Caco-2 (cell line): ENCODE measurements at regions not wholly inside any gene's neighbourhood (a gene's known extent, or its start where the extent isn't known, plus 50 kb on each side); places are given as distances from the start of the nearest gene placed in this dataset.

Source experiments
- BruUV-seq: library from RNA; stranded (reverse); fragments of 400-500 nt; replicated peaks from 2 replicates; lab custom pipeline; 2021; lab: Mats Ljungman, UMichigan
- CTCF ChIA-PET: fragments of 300-600 bp; sonication (Branson Sonifier 250); formaldehyde crosslinking; loops from one replicate; lab custom pipeline; 2022; ENCODE audit warnings: antibody characterized with exemption; lab: Charles Lee
- POLR2A ChIA-PET: fragments of 300-600 bp; sonication (Branson Sonifier 250); formaldehyde crosslinking; loops from one replicate; lab custom pipeline; 2022; ENCODE audit warnings: antibody characterized with exemption; lab: Charles Lee
- DNase-seq, 2 experiments: peaks; one replicate each; pipeline versions ENCODE4 v3.0.0 to v3.0.0-alpha.2; 2020 to 2022
- H3K27me3 ChIP-seq: replicated peaks from 2 replicates; pipeline ENCODE4 v1.6.0; 2011; ENCODE audit warnings: low read length; ENCODE audit not compliant: control insufficient read depth, insufficient read depth
- H3K36me3 ChIP-seq: 2 replicates; pipeline ENCODE4 v1.5.1; 2011; ENCODE audit warnings: low read length; ENCODE audit not compliant: control insufficient read depth, insufficient read depth
- H3K4me1 ChIP-seq: fragments of 250-450 bp; sonication (Bioruptor Pico); 2 replicates; pipeline ENCODE4 v1.5.1; 2020; ENCODE audit warnings: mild to moderate bottlenecking
- H3K4me3 ChIP-seq: 2 replicates; pipeline ENCODE4 v1.5.1; 2011; ENCODE audit warnings: low read depth, mild to moderate bottlenecking, control low read depth, low read length
- H3K9me3 ChIP-seq: fragments of 250-450 bp; sonication (Bioruptor Pico); 2 replicates; pipeline ENCODE4 v1.5.1; 2020; ENCODE audit warnings: mild to moderate bottlenecking, moderate library complexity
- H3K27ac Mint-ChIP-seq: one replicate; pipeline ENCODE4 v1.8.0; 2022; ENCODE audit warnings: mixed read lengths; ENCODE audit not compliant: unreplicated experiment
- H3K27me3 Mint-ChIP-seq: one replicate; pipeline ENCODE4 v1.8.0; 2022; ENCODE audit warnings: mixed read lengths; ENCODE audit not compliant: insufficient read depth, unreplicated experiment
- H3K36me3 Mint-ChIP-seq: one replicate; pipeline ENCODE4 v1.8.0; 2022; ENCODE audit warnings: mild to moderate bottlenecking, mixed read lengths; ENCODE audit not compliant: insufficient read depth, unreplicated experiment
- H3K4me1 Mint-ChIP-seq: one replicate; pipeline ENCODE4 v1.8.0; 2022; ENCODE audit warnings: low read depth, mixed read lengths; ENCODE audit not compliant: unreplicated experiment
- H3K4me3 Mint-ChIP-seq: one replicate; pipeline ENCODE4 v1.8.0; 2022; ENCODE audit warnings: mild to moderate bottlenecking, moderate library complexity, mixed read lengths; ENCODE audit not compliant: unreplicated experiment
- H3K9me3 Mint-ChIP-seq: one replicate; pipeline ENCODE4 v1.8.0; 2022; ENCODE audit warnings: mixed read lengths; ENCODE audit not compliant: unreplicated experiment
- intact Hi-C: fragments of 100-400 bp; cut with micrococcal nuclease; formaldehyde crosslinking; loops from one replicate; pipeline ENCODE4 v1.10.0; 2022; ENCODE audit not compliant: unreplicated experiment
- TF ChIP-seq, protein P1 (sequence below), 2 experiments: fragments of 200-600 bp in 1 of 2; IDR thresholded peaks; 1 replicate in 1 of 2; 2 replicates in 1 of 2; pipeline versions ENCODE4 v1.5.1 to v1.8.0; 2011 to 2022; ENCODE audit warnings: antibody characterized with exemption in 1 of 2, control low read depth in 1 of 2, inconsistent platforms in 1 of 2, low read depth in 1 of 2, low read length in 1 of 2, mild to moderate bottlenecking in 1 of 2, moderate library complexity in 1 of 2; ENCODE audit not compliant: insufficient read depth in 1 of 2, severe bottlenecking in 1 of 2, unreplicated experiment in 1 of 2

GRCh38 chr1:214127705-214128104, 139.9 kb downstream of the PROX1 start:
- no peak for DNase-seq

DNA sequence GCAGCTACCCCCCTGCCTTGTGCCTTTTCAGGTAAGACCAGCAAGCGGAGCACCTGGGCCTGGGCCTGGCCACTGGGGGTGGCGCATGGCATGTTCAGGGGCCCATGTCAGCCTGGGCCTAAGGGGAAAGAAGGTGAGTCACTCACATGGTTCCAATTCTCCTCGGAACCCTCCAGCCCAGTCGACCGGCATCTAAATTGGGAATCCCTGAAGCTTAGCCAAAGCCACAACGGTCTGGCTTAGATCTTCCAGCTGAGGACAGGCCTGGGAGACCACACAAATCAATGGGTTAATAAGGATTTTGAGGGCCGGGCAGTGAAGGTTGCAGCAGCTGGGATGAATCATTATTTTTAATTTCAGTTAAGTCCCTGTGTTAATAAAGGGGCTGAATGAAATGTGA, 145.1 kb upstream of the SMYD2 start:
- POLR2A ChIA-PET = no interaction called here
- no TSS peak for BruUV-seq

More at GRCh38 chr1:214127705-214128104, 139.9 kb downstream of the PROX1 start:
- peaks cover 18% of the 10 kb centered on the region; the same call in 1 of the 2 replicates for H3K4me1 ChIP-seq
- no peaks in the 10 kb centered on the region; the same call in 1 of the 2 replicates for H3K36me3 ChIP-seq
- H3K4me1 Mint-ChIP-seq = peaks cover 16% of the 10 kb centered on the region
- intact Hi-C loops = loop anchor here (10.0 kb wide), 1 partner anchor 263 kb away; no protein-coding TSS in a partner anchor
- no peak overlapping the region for H3K27ac Mint-ChIP-seq
- TF ChIP-seq, protein P1, sequence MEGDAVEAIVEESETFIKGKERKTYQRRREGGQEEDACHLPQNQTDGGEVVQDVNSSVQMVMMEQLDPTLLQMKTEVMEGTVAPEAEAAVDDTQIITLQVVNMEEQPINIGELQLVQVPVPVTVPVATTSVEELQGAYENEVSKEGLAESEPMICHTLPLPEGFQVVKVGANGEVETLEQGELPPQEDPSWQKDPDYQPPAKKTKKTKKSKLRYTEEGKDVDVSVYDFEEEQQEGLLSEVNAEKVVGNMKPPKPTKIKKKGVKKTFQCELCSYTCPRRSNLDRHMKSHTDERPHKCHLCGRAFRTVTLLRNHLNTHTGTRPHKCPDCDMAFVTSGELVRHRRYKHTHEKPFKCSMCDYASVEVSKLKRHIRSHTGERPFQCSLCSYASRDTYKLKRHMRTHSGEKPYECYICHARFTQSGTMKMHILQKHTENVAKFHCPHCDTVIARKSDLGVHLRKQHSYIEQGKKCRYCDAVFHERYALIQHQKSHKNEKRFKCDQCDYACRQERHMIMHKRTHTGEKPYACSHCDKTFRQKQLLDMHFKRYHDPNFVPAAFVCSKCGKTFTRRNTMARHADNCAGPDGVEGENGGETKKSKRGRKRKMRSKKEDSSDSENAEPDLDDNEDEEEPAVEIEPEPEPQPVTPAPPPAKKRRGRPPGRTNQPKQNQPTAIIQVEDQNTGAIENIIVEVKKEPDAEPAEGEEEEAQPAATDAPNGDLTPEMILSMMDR (IDR thresholded peaks at IDR 0.05; ENCODE audit: insufficient read depth in 1 of 2, low read depth in 1 of 2, low read length in 1 of 2, severe bottlenecking in 1 of 2, unreplicated experiment in 1 of 2) = no peak
- H3K9me3 Mint-ChIP-seq = no peaks in the 10 kb centered on the region
- no peak overlapping the region for H3K4me3 ChIP-seq
- ChIA-PET CTCF (no interaction called here), POLR2A (no interaction called here)
- no peaks in the 10 kb centered on the region for H3K27me3 Mint-ChIP-seq
- no peak overlapping the region for H3K4me3 Mint-ChIP-seq
- no peaks in the 10 kb centered on the region for H3K27me3 ChIP-seq
- no peaks in the 10 kb centered on the region for H3K36me3 Mint-ChIP-seq
- BruUV-seq = no TSS peak
- no peaks in the 10 kb centered on the region for H3K9me3 ChIP-seq

GRCh38 chr1:214136324-214136919, 144.5 kb upstream of the SMYD2 start:
- Mint-ChIP-seq H3K27me3 (no peaks in the 10 kb centered on the region), H3K27ac (no peak overlapping the region), H3K4me1 (no peaks in the 10 kb centered on the region), H3K36me3 (no peaks in the 10 kb centered on the region), H3K4me3 (no peak overlapping the region), H3K9me3 (no peaks in the 10 kb centered on the region)
- intact Hi-C loops = no loop called here
- ChIA-PET CTCF (no interaction called here), POLR2A (no interaction called here)
- no TSS peak for BruUV-seq
- Histone ChIP-seq H3K36me3 (no peaks in the 10 kb centered on the region; the same call in 1 of the 2 replicates), H3K27me3 (no peaks in the 10 kb centered on the region), H3K4me1 (no peaks in the 10 kb centered on the region), H3K9me3 (no peaks in the 10 kb centered on the region), H3K4me3 (no peak overlapping the region)
- DNase-seq = no peak
- TF ChIP-seq, protein P1 (IDR thresholded peaks at IDR 0.05; ENCODE audit: insufficient read depth in 1 of 2, low read depth in 1 of 2, low read length in 1 of 2, severe bottlenecking in 1 of 2, unreplicated experiment in 1 of 2) = no peak

More for the DNA sequence above, 145.1 kb upstream of the SMYD2 start:
- Mint-ChIP-seq H3K36me3 (no peaks in the 10 kb centered on the region), H3K4me3 (no peak overlapping the region), H3K27me3 (no peaks in the 10 kb centered on the region), H3K4me1 (no peaks in the 10 kb centered on the region), H3K9me3 (no peaks in the 10 kb centered on the region), H3K27ac (no peak overlapping the region)
- Histone ChIP-seq H3K4me1 (no peaks in the 10 kb centered on the region), H3K36me3 (no peaks in the 10 kb centered on the region; the same call in 1 of the 2 replicates), H3K27me3 (no peaks in the 10 kb centered on the region), H3K9me3 (no peaks in the 10 kb centered on the region), H3K4me3 (no peak overlapping the region)
- CTCF ChIA-PET = no interaction called here
- no peak for DNase-seq
- TF ChIP-seq, protein P1 (IDR thresholded peaks at IDR 0.05; ENCODE audit: insufficient read depth in 1 of 2, low read depth in 1 of 2, low read length in 1 of 2, severe bottlenecking in 1 of 2, unreplicated experiment in 1 of 2) = no peak
- intact Hi-C loops = no loop called here
